GM19452 (cell line): ENCODE measurements at regions not wholly inside any gene's neighbourhood (a gene's known extent, or its start where the extent isn't known, plus 50 kb on each side); places are given as distances from the start of the nearest gene placed in this dataset.
"Not testable (repeated sequence)": the region's sequence is repeated elsewhere in the genome, so short reads cannot be mapped to it uniquely, and the experiment has no call there.

Experiments
- ATAC-seq: cut with Tn5 transposase; IDR thresholded peaks from one replicate; pipeline ENCODE4 v1.9.1; 2021; ENCODE audit not compliant: unreplicated experiment

GRCh38 chr5:120082316-120083068, 381.6 kb upstream of the PRR16 start:
- ATAC-seq, result no peak

GRCh38 chr5:120083851-120084542, 380.1 kb upstream of the PRR16 start:
- ATAC-seq, result no peak

- no peak for ATAC-seq
These were observed 379.6 kb upstream of the PRR16 start for GRCh38 chr5:120084543-120084870.

- ATAC-seq, result no peak
These were observed 378.0 kb upstream of the PRR16 start for GRCh38 chr5:120086081-120086480.

GRCh38 chr5:120088412-120088811, 375.7 kb upstream of the PRR16 start:
- ATAC-seq, result no peak

- ATAC-seq, result no peak
These were observed 375.3 kb upstream of the PRR16 start for GRCh38 chr5:120088836-120089235.

DNA sequence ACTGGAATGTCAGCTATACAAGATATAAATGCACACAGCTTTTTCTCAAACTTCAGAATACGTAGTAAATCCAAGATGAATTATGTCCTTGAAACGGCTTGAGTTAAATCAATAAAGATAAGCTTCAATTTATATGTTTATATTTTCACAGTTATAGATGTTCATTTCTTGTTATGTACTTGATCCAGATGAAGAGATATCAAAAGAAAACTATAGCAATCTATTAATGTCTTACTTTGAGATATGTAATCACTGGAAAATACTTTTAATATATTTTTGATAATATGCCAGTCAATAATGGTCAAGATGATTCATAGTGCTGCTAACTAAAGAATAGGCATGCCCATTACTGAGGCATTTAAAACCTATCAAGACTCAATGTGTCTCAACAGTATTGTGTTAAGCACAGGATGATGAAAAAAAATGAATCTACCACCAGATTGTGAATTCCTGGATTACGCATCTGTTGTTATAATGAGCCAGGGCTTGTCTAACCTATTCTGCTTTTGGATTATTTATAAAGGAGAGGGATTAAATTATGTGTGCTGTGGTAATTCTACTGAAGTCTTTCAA, 372.6 kb upstream of the PRR16 start:
- no peak for ATAC-seq

- no peak for ATAC-seq
These were observed 371.5 kb upstream of the PRR16 start for GRCh38 chr5:120092649-120093048.

GRCh38 chr5:120093178-120093577, 370.9 kb upstream of the PRR16 start:
- no peak for ATAC-seq

- peak; percentile 55 for ATAC-seq
These were observed 367.7 kb upstream of the PRR16 start for GRCh38 chr5:120096413-120096812.

GRCh38 chr5:120098426-120098825, 365.7 kb upstream of the PRR16 start:
- no peak for ATAC-seq

DNA sequence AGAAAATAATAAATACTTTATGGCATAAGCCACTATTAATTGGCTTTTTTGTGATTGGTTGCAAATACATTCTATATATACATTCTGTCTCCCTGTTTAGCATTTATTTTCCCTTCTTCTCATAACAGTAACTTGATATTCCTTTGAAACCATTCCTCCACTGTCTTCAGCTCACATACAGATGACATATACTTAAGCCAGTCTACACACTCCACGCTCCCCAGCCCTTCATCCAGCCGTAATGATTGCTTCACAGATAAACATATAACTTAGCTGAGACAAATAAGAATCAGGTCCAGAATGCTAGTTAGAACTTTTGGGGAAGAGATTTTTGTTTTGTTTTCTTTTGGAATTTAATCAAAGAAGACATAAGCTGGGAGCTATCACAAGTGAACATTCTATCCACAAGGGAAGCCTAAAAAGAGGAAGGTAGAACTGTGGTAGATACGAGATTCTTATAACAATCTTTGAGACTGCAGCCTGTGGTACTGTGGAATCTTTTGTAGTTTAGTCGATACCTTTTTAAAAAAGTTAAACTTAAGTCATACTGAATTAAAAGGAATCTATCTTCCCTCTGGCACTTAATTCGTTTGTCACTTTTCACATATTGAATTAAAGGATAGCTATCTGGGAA, 365.1 kb upstream of the PRR16 start:
- ATAC-seq, result no peak

DNA sequence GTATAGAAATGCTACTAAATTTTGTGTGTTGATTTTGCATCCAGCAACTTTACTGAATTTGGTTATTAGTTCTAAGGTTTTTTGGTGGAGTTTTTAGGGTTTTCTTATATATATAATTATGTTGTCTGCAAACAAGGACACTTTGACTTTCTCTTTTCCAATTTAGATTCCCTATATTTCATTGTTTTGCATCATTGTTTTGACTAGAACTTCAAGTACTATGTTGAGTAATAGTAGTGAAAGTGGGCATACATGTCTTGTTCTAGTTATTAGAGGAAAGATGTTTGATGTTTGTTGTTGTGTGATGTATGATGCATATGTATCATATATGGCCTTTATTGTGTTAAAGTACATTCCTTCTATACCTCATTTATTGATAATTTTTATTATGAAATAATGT, 362.3 kb upstream of the PRR16 start:
- no peak for ATAC-seq

DNA sequence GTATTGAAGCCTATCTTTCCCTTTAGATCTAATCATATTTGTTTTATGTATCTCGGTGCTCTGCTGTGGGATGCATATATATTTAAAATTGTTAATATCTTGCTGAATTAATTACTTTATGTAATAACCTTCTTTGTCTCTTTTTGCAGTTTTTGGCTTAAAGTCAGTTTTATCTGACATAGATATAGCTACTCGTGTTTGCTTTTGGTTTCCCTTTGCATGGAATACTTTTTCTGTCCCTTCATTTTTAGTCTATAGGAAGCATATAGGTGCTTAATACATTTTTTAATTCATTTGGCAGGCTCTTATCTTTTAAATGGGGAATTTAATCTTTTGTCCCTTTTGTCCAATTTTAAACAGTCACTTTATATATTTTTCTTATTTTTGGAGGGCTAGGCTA, 360.6 kb upstream of the PRR16 start:
- no peak for ATAC-seq

- no peak for ATAC-seq
These were observed 357.1 kb upstream of the PRR16 start for GRCh38 chr5:120106912-120107525.

- no peak for ATAC-seq
These were observed 355.4 kb upstream of the PRR16 start for GRCh38 chr5:120108586-120109248.

GRCh38 chr5:120122703-120123102, 341.4 kb upstream of the PRR16 start:
- no peak for ATAC-seq

DNA sequence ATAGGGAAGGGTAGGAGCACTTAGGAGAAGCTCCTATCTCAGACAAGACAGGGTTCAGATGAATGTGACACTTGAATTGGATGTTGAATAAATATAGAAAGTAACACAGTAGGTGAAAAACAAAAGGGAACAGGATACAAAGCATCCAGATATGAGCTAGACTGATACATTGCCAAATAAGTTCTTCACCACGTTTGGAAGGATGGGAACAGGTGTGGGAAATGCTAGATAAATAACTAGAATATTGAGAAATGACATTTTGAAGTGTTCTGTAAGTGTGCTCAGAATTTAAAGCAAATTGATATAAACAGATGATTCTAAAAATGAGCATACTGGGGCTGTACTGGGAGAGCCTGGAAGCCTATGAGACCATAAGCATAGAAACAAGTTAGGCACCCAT, 340.1 kb upstream of the PRR16 start:
- no peak for ATAC-seq

GRCh38 chr5:120124961-120125360, 339.1 kb upstream of the PRR16 start:
- ATAC-seq, result no peak

DNA sequence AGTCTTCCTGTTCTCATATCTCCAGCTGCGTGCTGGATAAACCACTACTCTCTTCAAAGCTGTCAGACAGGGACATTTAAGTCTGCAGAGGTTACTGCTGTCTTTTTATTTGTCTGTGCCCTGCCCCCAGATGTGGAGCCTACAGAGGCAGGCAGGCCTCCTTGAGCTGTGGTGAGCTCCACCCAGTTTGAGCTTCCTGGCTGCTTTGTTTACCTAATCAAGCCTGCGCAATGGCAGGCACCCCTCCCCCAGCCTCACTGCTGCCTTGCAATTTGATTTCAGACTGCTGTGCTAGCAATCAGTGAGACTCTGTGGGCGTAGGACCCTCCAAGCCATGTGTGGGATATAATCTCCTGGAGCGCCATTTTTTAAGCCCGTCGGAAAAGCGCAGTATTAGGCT, 331.8 kb upstream of the PRR16 start:
- ATAC-seq, result not testable (repeated sequence)

DNA sequence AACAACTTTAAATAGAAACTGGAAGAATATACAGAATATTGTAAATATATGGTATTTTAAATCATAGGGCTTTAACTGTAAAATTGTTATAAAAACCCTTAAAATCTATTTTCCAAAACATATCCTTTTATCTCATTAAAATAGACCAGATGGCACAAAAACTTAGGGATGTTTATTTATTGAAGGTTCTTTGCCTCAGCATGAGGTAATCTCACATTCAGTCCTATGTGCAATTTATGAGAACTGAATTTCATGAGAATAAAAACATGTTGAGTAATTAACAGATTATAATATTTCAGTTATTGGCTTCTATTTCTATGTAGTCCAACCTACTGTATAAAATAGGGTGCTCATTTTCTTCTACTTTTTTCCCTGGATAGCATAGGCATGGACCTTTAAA, 329.2 kb upstream of the PRR16 start:
- no peak for ATAC-seq
